CD4-positive, alpha-beta T cell (primary cell): ENCODE measurements at regions not wholly inside any gene's neighbourhood (a gene's known extent, or its start where the extent isn't known, plus 50 kb on each side); places are given as distances from the start of the nearest gene placed in this dataset.

Source experiments
- ATAC-seq: fragments of 200-7000 bp; cut with Tn5 transposase; one replicate; pipeline ENCODE4 v1.10.0; 2022; ENCODE audit warnings: mild to moderate bottlenecking; ENCODE audit not compliant: poor library complexity
- CTCF ChIA-PET: fragments of 350-600 bp; sonication (Branson Sonifier 250); formaldehyde crosslinking; loops from one replicate; lab custom pipeline; 2021; ENCODE audit warnings: antibody characterized with exemption, inconsistent platforms; lab: Charles Lee
- POLR2A ChIA-PET: fragments of 350-600 bp; sonication (Branson Sonifier 250); formaldehyde crosslinking; loops from one replicate; lab custom pipeline; 2021; ENCODE audit warnings: antibody characterized with exemption, inconsistent platforms; lab: Charles Lee
- DNase-seq, 14 experiments: peaks; one replicate each; pipeline ENCODE4 v3.0.0-alpha.2; 2013 to 2020; ENCODE audit warnings: mixed read lengths in 2 of 14
- H3K27ac ChIP-seq, 2 donors: one replicate each; pipeline versions ENCODE4 v1.5.1 to v1.7.0; 2013; ENCODE audit warnings: low read length in 2 of 2, low read depth in 1 of 2, mild to moderate bottlenecking in 1 of 2
- H3K27me3 ChIP-seq, 2 experiments: 1 replicate in 1 of 2; 2 replicates in 1 of 2; pipeline versions ENCODE4 v1.6.1 to v1.7.0; 2013; ENCODE audit warnings: low read length in 2 of 2, control low read depth in 1 of 2, mild to moderate bottlenecking in 1 of 2, moderate library complexity in 1 of 2; ENCODE audit not compliant: insufficient read depth in 2 of 2, control insufficient read depth in 1 of 2
- H3K36me3 ChIP-seq: one replicate; pipeline ENCODE4 v1.6.1; 2013; ENCODE audit warnings: low read length, control low read depth; ENCODE audit not compliant: insufficient read depth
- H3K4me1 ChIP-seq: one replicate; pipeline ENCODE4 v1.6.1; 2013; ENCODE audit warnings: low read length, control low read depth; ENCODE audit not compliant: insufficient read depth
- H3K4me3 ChIP-seq: one replicate; pipeline ENCODE4 v1.5.1; 2013; ENCODE audit warnings: mild to moderate bottlenecking, low read length, moderate library complexity
- H3K9me3 ChIP-seq, 2 experiments: 1 replicate in 1 of 2; 2 replicates in 1 of 2; pipeline versions ENCODE4 v1.6.1 to v1.7.0; 2013; ENCODE audit warnings: low read length in 2 of 2, mild to moderate bottlenecking in 2 of 2, control low read depth in 1 of 2, moderate library complexity in 1 of 2; ENCODE audit not compliant: control insufficient read depth in 1 of 2, insufficient read depth in 1 of 2
- H3K27ac Mint-ChIP-seq: one replicate; pipeline ENCODE4 v1.8.0; 2020; ENCODE audit warnings: mixed read lengths
- H3K27me3 Mint-ChIP-seq: one replicate; pipeline ENCODE4 v1.8.0; 2021; ENCODE audit warnings: mixed read lengths
- H3K36me3 Mint-ChIP-seq: one replicate; pipeline ENCODE4 v1.8.0; 2021; ENCODE audit warnings: low read depth, mixed read lengths
- H3K4me1 Mint-ChIP-seq: one replicate; pipeline ENCODE4 v1.8.0; 2021; ENCODE audit warnings: low read depth, mixed read lengths
- H3K4me3 Mint-ChIP-seq: one replicate; pipeline ENCODE4 v1.8.0; 2020; ENCODE audit warnings: mild to moderate bottlenecking, mixed read lengths
- H3K9me3 Mint-ChIP-seq: one replicate; pipeline ENCODE4 v1.8.0; 2020; ENCODE audit warnings: mixed read lengths
- intact Hi-C, 2 experiments: fragments of 100-400 bp; cut with DNase I in 1 of 2; cut with micrococcal nuclease in 1 of 2; formaldehyde crosslinking; loops; one replicate each; pipeline versions ENCODE4 v1.15.1 to v1.9.0; 2023 to 2025; cut with DNase I, micrococcal nuclease
- TF ChIP-seq, protein P1 (sequence below): fragments of 200-600 bp; IDR thresholded peaks from one replicate; pipeline ENCODE4 v1.8.0; 2022; ENCODE audit warnings: antibody characterized with exemption, mild to moderate bottlenecking

DNA sequence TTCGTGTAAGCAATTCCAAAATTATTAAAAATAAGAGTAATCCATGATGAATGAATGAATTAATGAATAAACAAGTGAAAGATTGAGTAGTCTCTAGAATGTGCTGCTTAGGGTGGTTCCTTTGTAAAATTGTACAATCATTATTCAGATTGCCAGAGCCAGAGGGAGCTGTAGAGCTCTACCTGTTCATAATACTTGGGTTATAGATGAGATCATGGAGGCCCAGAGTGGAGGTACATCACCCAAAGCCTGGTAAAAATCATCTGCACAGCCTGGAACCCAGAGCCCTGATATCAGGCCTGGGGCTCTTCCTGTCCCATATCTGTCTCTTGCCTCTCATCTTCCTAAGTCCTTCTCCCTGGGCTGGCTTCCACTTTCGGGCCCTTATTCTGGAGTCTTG, 297.2 kb downstream of the RPLP1 start:
- H3K4me3 Mint-ChIP-seq = no peak overlapping the region
- Histone ChIP-seq H3K36me3 (no peaks in the 10 kb centered on the region), H3K27ac (no peak overlapping the region), H3K27me3 (peaks cover 0 to 6% of the 10 kb centered on the region in 2 experiments), H3K9me3 (peaks cover 3 to 7% of the 10 kb centered on the region in 2 experiments), H3K4me1 (peaks cover 14% of the 10 kb centered on the region), H3K4me3 (no peak overlapping the region)
- ATAC-seq = peak; percentile 73
- H3K36me3 Mint-ChIP-seq = no peaks in the 10 kb centered on the region
- peaks cover 69% of the 10 kb centered on the region for H3K4me1 Mint-ChIP-seq
- TF ChIP-seq, protein P1, sequence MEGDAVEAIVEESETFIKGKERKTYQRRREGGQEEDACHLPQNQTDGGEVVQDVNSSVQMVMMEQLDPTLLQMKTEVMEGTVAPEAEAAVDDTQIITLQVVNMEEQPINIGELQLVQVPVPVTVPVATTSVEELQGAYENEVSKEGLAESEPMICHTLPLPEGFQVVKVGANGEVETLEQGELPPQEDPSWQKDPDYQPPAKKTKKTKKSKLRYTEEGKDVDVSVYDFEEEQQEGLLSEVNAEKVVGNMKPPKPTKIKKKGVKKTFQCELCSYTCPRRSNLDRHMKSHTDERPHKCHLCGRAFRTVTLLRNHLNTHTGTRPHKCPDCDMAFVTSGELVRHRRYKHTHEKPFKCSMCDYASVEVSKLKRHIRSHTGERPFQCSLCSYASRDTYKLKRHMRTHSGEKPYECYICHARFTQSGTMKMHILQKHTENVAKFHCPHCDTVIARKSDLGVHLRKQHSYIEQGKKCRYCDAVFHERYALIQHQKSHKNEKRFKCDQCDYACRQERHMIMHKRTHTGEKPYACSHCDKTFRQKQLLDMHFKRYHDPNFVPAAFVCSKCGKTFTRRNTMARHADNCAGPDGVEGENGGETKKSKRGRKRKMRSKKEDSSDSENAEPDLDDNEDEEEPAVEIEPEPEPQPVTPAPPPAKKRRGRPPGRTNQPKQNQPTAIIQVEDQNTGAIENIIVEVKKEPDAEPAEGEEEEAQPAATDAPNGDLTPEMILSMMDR = peak; percentile 56
- CTCF ChIA-PET = interaction anchor here (1.1 to 1.8 kb wide), 4 partner anchors 10 to 33 kb away, joined by 3 to 6 read pairs (median 4); no protein-coding TSS in a partner anchor
- no peak overlapping the region for H3K27ac Mint-ChIP-seq
- peak in 4 of 14 experiments; percentile 45 to 54 (median 52) for DNase-seq
- POLR2A ChIA-PET = interaction anchor here (1.2 kb wide), 2 partner anchors 9 to 10 kb away, joined by 3 read pairs; no protein-coding TSS in a partner anchor
- H3K9me3 Mint-ChIP-seq = no peaks in the 10 kb centered on the region
- H3K27me3 Mint-ChIP-seq = peaks cover 32% of the 10 kb centered on the region
- intact Hi-C loops = loop anchor here (10.0 kb wide), 3 partner anchors 275 to 805 kb away; no protein-coding TSS in a partner anchor

DNA sequence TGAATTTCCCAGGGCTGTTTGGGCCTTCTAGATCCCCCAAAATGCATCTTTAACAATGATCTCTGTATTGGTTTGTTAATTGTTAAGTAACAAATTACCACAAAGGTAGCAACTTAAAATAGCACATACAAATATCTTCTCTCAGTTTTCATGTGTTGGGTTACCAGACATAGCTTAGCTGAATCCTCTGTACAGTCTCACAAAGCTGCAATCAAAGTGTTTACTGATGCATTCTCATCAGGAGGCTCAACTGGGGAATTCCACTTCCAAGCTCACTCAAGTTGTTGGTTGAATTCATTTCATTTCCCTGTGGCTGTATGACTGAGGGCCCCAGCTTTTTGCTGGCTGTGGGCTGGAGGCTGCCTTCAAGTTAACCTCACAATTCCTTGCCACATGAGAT, 297.6 kb downstream of the RPLP1 start:
- H3K4me1 ChIP-seq = peaks cover 17% of the 10 kb centered on the region
- Mint-ChIP-seq H3K4me1 (peaks cover 69% of the 10 kb centered on the region), H3K9me3 (no peaks in the 10 kb centered on the region), H3K27ac (no peak overlapping the region), H3K4me3 (no peak overlapping the region), H3K27me3 (peaks cover 29% of the 10 kb centered on the region), H3K36me3 (no peaks in the 10 kb centered on the region)
- peaks cover 0 to 6% of the 10 kb centered on the region in 2 experiments for H3K27me3 ChIP-seq
- TF ChIP-seq, protein P1 = no peak
- H3K4me3 ChIP-seq = no peak overlapping the region
- ATAC-seq = no peak
- no peak for DNase-seq
- H3K27ac ChIP-seq = no peak overlapping the region
- POLR2A ChIA-PET = interaction anchor here (1.2 to 2.0 kb wide), 2 partner anchors 8 to 29 kb away, joined by 3 to 5 read pairs; no protein-coding TSS in a partner anchor
- no peaks in the 10 kb centered on the region for H3K36me3 ChIP-seq
- CTCF ChIA-PET = interaction anchor here (1.3 kb wide), 1 partner anchor 15 kb away, joined by 4 read pairs; no protein-coding TSS in a partner anchor
- peaks cover 3 to 7% of the 10 kb centered on the region in 2 experiments for H3K9me3 ChIP-seq
- intact Hi-C loops = loop anchor here (10.0 kb wide), 3 partner anchors 275 to 805 kb away; no protein-coding TSS in a partner anchor

DNA sequence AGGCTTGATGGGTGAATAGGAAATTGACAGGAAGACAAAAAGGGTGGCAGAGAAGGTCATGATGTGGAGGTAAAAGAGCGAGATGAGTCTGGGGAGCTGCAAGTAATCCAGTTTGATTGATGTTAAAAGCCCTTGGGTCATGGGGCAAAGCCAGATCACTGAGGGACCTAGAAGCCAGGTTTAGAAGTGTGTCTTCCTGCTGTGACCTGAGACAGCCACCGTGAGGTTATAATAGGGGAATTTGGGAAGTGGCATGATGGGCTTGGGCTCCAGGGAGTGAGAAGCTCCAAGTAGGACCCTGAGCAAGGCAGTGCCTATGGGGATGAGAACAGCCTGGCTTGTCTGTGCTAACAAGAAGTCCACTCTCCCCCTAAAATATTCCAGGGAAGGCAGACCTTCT, 298.5 kb downstream of the RPLP1 start:
- Histone ChIP-seq H3K27ac (no peak overlapping the region), H3K4me3 (no peak overlapping the region), H3K27me3 (peaks cover 0 to 2% of the 10 kb centered on the region in 2 experiments), H3K4me1 (peaks cover 25% of the 10 kb centered on the region), H3K36me3 (no peaks in the 10 kb centered on the region), H3K9me3 (peaks cover 3 to 7% of the 10 kb centered on the region in 2 experiments)
- DNase-seq (no peak), ATAC-seq (no peak)
- POLR2A ChIA-PET = interaction anchor here (2.0 to 10.5 kb wide), 2 partner anchors 30 to 347 kb away, joined by 5 to 160 read pairs; partner anchors contain the start of gene TLE3
- Mint-ChIP-seq H3K27ac (no peak overlapping the region), H3K4me3 (no peak overlapping the region), H3K9me3 (no peaks in the 10 kb centered on the region), H3K27me3 (peaks cover 25% of the 10 kb centered on the region), H3K4me1 (peaks cover 73% of the 10 kb centered on the region), H3K36me3 (no peaks in the 10 kb centered on the region)
- CTCF ChIA-PET = interaction anchor here (1.4 kb wide), 1 partner anchor 28 kb away, joined by 3 read pairs; no protein-coding TSS in a partner anchor
- TF ChIP-seq, protein P1 = no peak
- intact Hi-C loops = loop anchor here (10.0 kb wide), 3 partner anchors 276 to 804 kb away; no protein-coding TSS in a partner anchor
